Calu3 (cell line): ENCODE measurements at regions not wholly inside any gene's neighbourhood (a gene's known extent, or its start where the extent isn't known, plus 50 kb on each side); places are given as distances from the start of the nearest gene placed in this dataset.

Source experiments
- BruUV-seq: library from RNA; stranded (reverse); fragments of 400-500 nt; replicated peaks from 2 replicates; lab custom pipeline; 2021; lab: Mats Ljungman, UMichigan
- CTCF ChIA-PET: fragments of 300-600 bp; sonication (Branson Sonifier 250); formaldehyde crosslinking; loops from one replicate; lab custom pipeline; 2022; ENCODE audit warnings: antibody characterized with exemption; lab: Charles Lee
- DNase-seq: peaks from one replicate; pipeline ENCODE4 v3.0.0; 2022
- H3K27ac Mint-ChIP-seq: one replicate; pipeline ENCODE4 v1.8.0; 2022; ENCODE audit warnings: mixed read lengths; ENCODE audit not compliant: unreplicated experiment
- H3K27me3 Mint-ChIP-seq: one replicate; pipeline ENCODE4 v1.8.0; 2022; ENCODE audit warnings: mixed read lengths; ENCODE audit not compliant: unreplicated experiment
- H3K36me3 Mint-ChIP-seq: one replicate; pipeline ENCODE4 v1.8.0; 2022; ENCODE audit warnings: mild to moderate bottlenecking, moderate library complexity, mixed read lengths; ENCODE audit not compliant: insufficient read depth, unreplicated experiment
- H3K4me1 Mint-ChIP-seq: one replicate; pipeline ENCODE4 v1.8.0; 2022; ENCODE audit warnings: mild to moderate bottlenecking, low read depth, mixed read lengths; ENCODE audit not compliant: unreplicated experiment
- H3K4me3 Mint-ChIP-seq: one replicate; pipeline ENCODE4 v1.8.0; 2022; ENCODE audit warnings: mild to moderate bottlenecking, low read depth, moderate library complexity, mixed read lengths; ENCODE audit not compliant: unreplicated experiment
- H3K9me3 Mint-ChIP-seq: one replicate; pipeline ENCODE4 v1.8.0; 2022; ENCODE audit warnings: low read depth, mixed read lengths; ENCODE audit not compliant: unreplicated experiment
- CTCF ChIP-seq: fragments of 200-600 bp; IDR thresholded peaks from one replicate; pipeline ENCODE4 v1.8.0; 2022; ENCODE audit warnings: antibody characterized with exemption; ENCODE audit not compliant: unreplicated experiment
- intact Hi-C: fragments of 100-400 bp; cut with micrococcal nuclease; formaldehyde crosslinking; loops from one replicate; pipeline ENCODE4 v1.10.0; 2022; ENCODE audit not compliant: unreplicated experiment

GRCh38 chr1:112133487-112133886, 144.0 kb upstream of the KCND3 start:
- intact Hi-C loops: no loop called here
- Mint-ChIP-seq H3K27me3 (peaks cover 73% of the 10 kb centered on the region), H3K9me3 (no peaks in the 10 kb centered on the region), H3K4me3 (no peak overlapping the region), H3K36me3 (no peaks in the 10 kb centered on the region), H3K27ac (no peak overlapping the region), H3K4me1 (no peaks in the 10 kb centered on the region)
- no peak for TF ChIP-seq CTCF
- CTCF ChIA-PET: no interaction called here
- no peak for DNase-seq
- no TSS peak for BruUV-seq

DNA sequence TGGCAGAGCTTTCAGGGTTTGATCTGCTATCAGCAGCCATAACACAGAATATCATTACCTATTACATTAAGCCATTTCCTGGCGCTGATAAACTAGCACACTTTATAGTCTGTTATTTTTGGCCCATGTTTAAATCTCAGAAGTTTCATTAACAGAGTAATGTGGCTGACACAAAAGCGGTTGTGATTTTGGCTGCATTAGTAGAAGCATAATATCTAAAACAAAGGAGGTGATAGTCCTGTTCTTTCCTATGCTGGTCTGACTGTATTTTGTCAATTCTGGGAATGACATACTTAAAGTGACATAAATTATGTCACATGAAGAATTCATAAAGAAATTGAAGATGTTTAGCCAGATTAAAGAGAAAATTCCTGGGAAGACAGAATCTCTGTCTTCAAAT, 151.3 kb upstream of the KCND3 start:
- Mint-ChIP-seq H3K36me3 (no peaks in the 10 kb centered on the region), H3K4me3 (no peak overlapping the region), H3K9me3 (no peaks in the 10 kb centered on the region), H3K4me1 (no peaks in the 10 kb centered on the region), H3K27ac (no peak overlapping the region), H3K27me3 (peaks cover 76% of the 10 kb centered on the region)
- DNase-seq: no peak
- CTCF ChIA-PET: no interaction called here
- BruUV-seq: no TSS peak
- intact Hi-C loops: no loop called here
- TF ChIP-seq CTCF: no peak

DNA sequence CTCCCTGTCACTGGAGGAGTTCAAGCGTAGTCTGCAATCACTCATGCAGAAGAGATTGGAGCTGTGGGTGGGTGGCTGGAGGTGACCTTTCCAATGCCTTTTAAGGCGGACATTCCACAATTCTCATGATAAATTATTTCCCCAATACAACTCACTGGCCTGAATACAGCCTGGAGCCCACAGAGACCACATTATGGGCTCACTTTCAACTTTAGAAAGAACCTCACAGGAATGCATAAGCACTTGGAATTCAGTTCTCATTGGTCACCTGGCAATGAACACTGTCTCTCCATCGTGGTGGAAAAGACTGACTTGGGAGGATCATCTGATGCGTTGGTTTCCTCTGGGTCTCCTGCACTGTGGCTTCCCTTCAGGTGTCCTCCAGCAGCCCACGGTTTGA, 151.8 kb upstream of the KCND3 start:
- no peak overlapping the region for H3K4me3 Mint-ChIP-seq
- no peaks in the 10 kb centered on the region for H3K36me3 Mint-ChIP-seq
- CTCF ChIA-PET: no interaction called here
- no peak for TF ChIP-seq CTCF
- H3K9me3 Mint-ChIP-seq: no peaks in the 10 kb centered on the region
- H3K27me3 Mint-ChIP-seq: peaks cover 77% of the 10 kb centered on the region
- no TSS peak for BruUV-seq
- no peak overlapping the region for H3K27ac Mint-ChIP-seq
- no peaks in the 10 kb centered on the region for H3K4me1 Mint-ChIP-seq
- intact Hi-C loops: no loop called here
- no peak for DNase-seq

- no peak for TF ChIP-seq CTCF
- Mint-ChIP-seq H3K4me3 (no peak overlapping the region), H3K36me3 (no peaks in the 10 kb centered on the region), H3K4me1 (no peaks in the 10 kb centered on the region), H3K27me3 (peaks cover 79% of the 10 kb centered on the region), H3K9me3 (no peaks in the 10 kb centered on the region), H3K27ac (no peak overlapping the region)
- intact Hi-C loops: no loop called here
- no TSS peak for BruUV-seq
- DNase-seq: no peak
- CTCF ChIA-PET: no interaction called here
Measured at GRCh38 chr1:112141923-112142322, 152.5 kb upstream of the KCND3 start.
